H9 (cell line): ENCODE measurements at regions not wholly inside any gene's neighbourhood (a gene's known extent, or its start where the extent isn't known, plus 50 kb on each side); places are given as distances from the start of the nearest gene placed in this dataset.
A peak's percentile ranks its signal among the peaks of the same experiment; 100 is the strongest.

Experiments used
- DNase-seq: peaks from one replicate; pipeline ENCODE4 v3.0.0-alpha.2; 2017
- H2AFZ ChIP-seq: one replicate; pipeline ENCODE4 v1.6.1; 2013; ENCODE audit warnings: mild to moderate bottlenecking, low read length, control low read depth, moderate library complexity
- H2AK5ac ChIP-seq: 2 replicates; pipeline ENCODE4 v1.6.1; 2013; ENCODE audit warnings: low read length, control low read depth, mixed read lengths; ENCODE audit not compliant: insufficient read length
- H2BK120ac ChIP-seq: one replicate; pipeline ENCODE4 v1.6.1; 2013; ENCODE audit warnings: low read depth, mild to moderate bottlenecking, low read length, control low read depth, inconsistent platforms; ENCODE audit not compliant: poor library complexity, severe bottlenecking
- H2BK12ac ChIP-seq: 2 replicates; pipeline ENCODE4 v1.6.1; 2013; ENCODE audit warnings: low read length, control low read depth, mixed read lengths, low read depth; ENCODE audit not compliant: insufficient read length
- H2BK15ac ChIP-seq: 2 replicates; pipeline ENCODE4 v1.6.1; 2013; ENCODE audit warnings: low read depth, low read length, control low read depth
- H2BK20ac ChIP-seq: one replicate; pipeline ENCODE4 v1.6.1; 2013; ENCODE audit warnings: low read depth, mild to moderate bottlenecking, low read length, control low read depth, inconsistent platforms; ENCODE audit not compliant: poor library complexity, severe bottlenecking
- H2BK5ac ChIP-seq: 2 replicates; pipeline ENCODE4 v1.6.1; 2013; ENCODE audit warnings: low read length, control low read depth, mixed read lengths; ENCODE audit not compliant: insufficient read length
- H3K14ac ChIP-seq: 2 replicates; pipeline ENCODE4 v1.6.1; 2013; ENCODE audit warnings: low read length, control low read depth; ENCODE audit not compliant: insufficient read depth
- H3K18ac ChIP-seq: 2 replicates; pipeline ENCODE4 v1.6.1; 2013; ENCODE audit warnings: low read depth, mild to moderate bottlenecking, mixed read lengths, low read length, control low read depth; ENCODE audit not compliant: insufficient read length
- H3K23ac ChIP-seq: 2 replicates; pipeline ENCODE4 v1.6.1; 2013; ENCODE audit warnings: low read length, control low read depth, mixed read lengths, low read depth; ENCODE audit not compliant: insufficient read length
- H3K23me2 ChIP-seq: 2 replicates; pipeline ENCODE4 v1.6.1; 2013; ENCODE audit warnings: low read depth, mild to moderate bottlenecking, mixed read lengths, low read length, control low read depth; ENCODE audit not compliant: insufficient read length, poor library complexity, severe bottlenecking
- H3K27ac ChIP-seq: 2 replicates; pipeline ENCODE4 v1.5.1; 2013; ENCODE audit warnings: low read length, control low read depth, mixed read lengths, low read depth; ENCODE audit not compliant: insufficient read length
- H3K27me3 ChIP-seq: 2 replicates; pipeline ENCODE4 v1.6.1; 2013; ENCODE audit warnings: low read length, control low read depth, inconsistent platforms; ENCODE audit not compliant: insufficient read depth
- H3K4ac ChIP-seq: 2 replicates; pipeline ENCODE4 v1.6.1; 2013; ENCODE audit warnings: low read depth, mild to moderate bottlenecking, control low read depth, inconsistent platforms, low read length, moderate library complexity
- H3K4me1 ChIP-seq: 2 replicates; pipeline ENCODE4 v1.6.1; 2013; ENCODE audit warnings: low read length, control low read depth, inconsistent platforms; ENCODE audit not compliant: insufficient read depth
- H3K4me2 ChIP-seq: 2 replicates; pipeline ENCODE4 v1.6.1; 2013; ENCODE audit warnings: low read length, control low read depth, mixed read lengths; ENCODE audit not compliant: insufficient read length, insufficient read depth
- H3K56ac ChIP-seq: 2 replicates; pipeline ENCODE4 v1.6.1; 2013; ENCODE audit warnings: low read depth, mild to moderate bottlenecking, mixed read lengths, low read length, control low read depth; ENCODE audit not compliant: insufficient read length
- H3K79me1 ChIP-seq: 2 replicates; pipeline ENCODE4 v1.6.1; 2013; ENCODE audit warnings: low read depth, mild to moderate bottlenecking, moderate library complexity, low read length, control low read depth, inconsistent platforms; ENCODE audit not compliant: insufficient read depth, poor library complexity, severe bottlenecking
- H3K79me2 ChIP-seq: 2 replicates; pipeline ENCODE4 v1.6.1; 2013; ENCODE audit warnings: low read length, control low read depth, inconsistent platforms; ENCODE audit not compliant: insufficient read depth
- H3K9ac ChIP-seq: 2 replicates; pipeline ENCODE4 v1.6.1; 2013; ENCODE audit warnings: low read length, control low read depth, mixed read lengths; ENCODE audit not compliant: insufficient read length; ENCODE audit errors: extremely low read depth
- H3K9me3 ChIP-seq: one replicate; pipeline ENCODE4 v1.6.1; 2013; ENCODE audit warnings: low read depth, low read length, inconsistent platforms; ENCODE audit not compliant: control insufficient read depth
- H3T11ph ChIP-seq: one replicate; pipeline ENCODE4 v1.6.1; 2013; ENCODE audit warnings: mild to moderate bottlenecking, low read length, control low read depth, inconsistent platforms
- H4K20me1 ChIP-seq: one replicate; pipeline ENCODE4 v1.6.1; 2013; ENCODE audit not compliant: control insufficient read depth, insufficient read length, insufficient read depth
- H4K5ac ChIP-seq: 2 replicates; pipeline ENCODE4 v1.6.1; 2013; ENCODE audit warnings: low read depth, mild to moderate bottlenecking, mixed read lengths, low read length, control low read depth; ENCODE audit not compliant: insufficient read length
- H4K8ac ChIP-seq: replicated peaks from 2 replicates; pipeline ENCODE4 v1.6.1; 2013; ENCODE audit warnings: low read length, control low read depth, mixed read lengths, low read depth; ENCODE audit not compliant: insufficient read length
- H4K91ac ChIP-seq: 2 replicates; pipeline ENCODE4 v1.6.1; 2013; ENCODE audit warnings: low read depth, mild to moderate bottlenecking, moderate library complexity, mixed read lengths, low read length, control low read depth; ENCODE audit not compliant: insufficient read length
- H3K27ac Mint-ChIP-seq, 3 experiments: 2 replicates in 2 of 3; 3 replicates in 1 of 3; pipeline ENCODE4 v1.8.0; 2020 to 2021; ENCODE audit warnings: mixed read lengths in 3 of 3, mild to moderate bottlenecking in 1 of 3, moderate library complexity in 1 of 3
- H3K27me3 Mint-ChIP-seq: 2 replicates; pipeline ENCODE4 v1.8.0; 2021; ENCODE audit warnings: low read depth, mild to moderate bottlenecking, moderate library complexity, mixed read lengths
- H3K36me3 Mint-ChIP-seq, 3 experiments: 2 replicates in 2 of 3; 3 replicates in 1 of 3; pipeline ENCODE4 v1.8.0; 2020 to 2021; ENCODE audit warnings: low read depth in 3 of 3, mixed read lengths in 3 of 3; ENCODE audit not compliant: insufficient read depth in 1 of 3
- H3K4me1 Mint-ChIP-seq, 2 experiments: 2 replicates each; pipeline ENCODE4 v1.8.0; 2020; ENCODE audit warnings: mixed read lengths in 2 of 2
- H3K4me3 Mint-ChIP-seq, 2 experiments: 2 replicates in 1 of 2; 3 replicates in 1 of 2; pipeline ENCODE4 v1.8.0; 2020 to 2021; ENCODE audit warnings: mild to moderate bottlenecking in 2 of 2, mixed read lengths in 2 of 2, moderate library complexity in 1 of 2
- H3K9me3 Mint-ChIP-seq, 2 experiments: 2 replicates in 1 of 2; 3 replicates in 1 of 2; pipeline ENCODE4 v1.8.0; 2020; ENCODE audit warnings: mild to moderate bottlenecking in 2 of 2, mixed read lengths in 2 of 2, moderate library complexity in 1 of 2
- WGBS: extraction: QIAGEN DNeasy Blood & Tissue Kit; methylation state at CpG from one replicate; pipeline ENCODE4 v1.1.7; 2013; ENCODE audit warnings: missing lambda C conversion rate, low lambda C conversion rate, mixed read lengths; ENCODE audit not compliant: insufficient read length; ENCODE audit errors: extremely low coverage; 5-methylcytosine and 5-hydroxymethylcytosine counted together
- TF ChIP-seq, protein P1 (sequence below): fragments of 200-600 bp; sonication (generic); conservative IDR thresholded peaks from 3 replicates; pipeline ENCODE4 v1.8.0; 2021; ENCODE audit warnings: antibody characterized with exemption, mild to moderate bottlenecking

DNA sequence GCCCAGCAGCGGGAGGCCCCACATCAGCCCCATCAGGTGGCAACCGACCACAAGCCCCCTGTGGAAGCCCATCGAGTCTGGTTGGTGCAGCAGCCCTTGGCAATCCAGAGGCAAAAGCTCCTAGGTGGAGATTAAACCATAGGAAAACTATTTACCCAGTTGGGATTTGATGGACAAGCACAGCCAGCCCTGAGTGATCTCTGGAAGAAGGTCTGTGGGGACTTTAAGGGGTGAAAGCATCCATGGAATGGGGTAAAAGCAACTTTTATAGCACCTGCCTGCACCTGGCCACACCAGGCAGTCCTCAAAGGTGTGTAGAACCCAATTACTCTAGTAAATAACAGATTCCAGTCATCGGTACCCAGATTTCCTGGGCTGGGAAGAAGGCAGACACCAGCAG is 206.3 kb downstream of the IGSF11 start:
- DNase-seq: no peak
- no CpG with 5 or more reads among the region's 4 CpGs for WGBS

More for the DNA sequence above, 206.3 kb downstream of the IGSF11 start:
- Histone ChIP-seq H3K23ac (no peak overlapping the region), H3K9ac (no peak overlapping the region), H3K4me2 (no peak overlapping the region), H4K20me1 (no peaks in the 10 kb centered on the region), H4K91ac (no peak overlapping the region), H4K5ac (no peak overlapping the region), H2BK20ac (no peak overlapping the region), H3K14ac (no peak overlapping the region), H3K27ac (no peak overlapping the region), H2BK12ac (no peak overlapping the region), H3K56ac (no peak overlapping the region), H2AK5ac (no peak overlapping the region), H3K4me1 (no peaks in the 10 kb centered on the region), H3K27me3 (no peaks in the 10 kb centered on the region), H3T11ph (no peak overlapping the region), H3K18ac (no peak overlapping the region), H3K9me3 (no peaks in the 10 kb centered on the region), H2BK5ac (no peak overlapping the region), H3K79me2 (no peaks in the 10 kb centered on the region), H2BK15ac (no peak overlapping the region), H3K79me1 (no peaks in the 10 kb centered on the region), H2AFZ (no peak overlapping the region), H2BK120ac (no peak overlapping the region), H3K4ac (no peak overlapping the region), H3K23me2 (no peaks in the 10 kb centered on the region), H4K8ac (no peak overlapping the region)
- Mint-ChIP-seq H3K4me1 (no peaks in the 10 kb centered on the region), H3K9me3 (peaks cover 0 to 2% of the 10 kb centered on the region in 2 experiments; a peak in 1 of 5 replicates), H3K4me3 (no peak overlapping the region), H3K27me3 (no peaks in the 10 kb centered on the region), H3K36me3 (no peaks in the 10 kb centered on the region), H3K27ac (peak overlapping the region in 1 of 3 experiments; percentile 78; a peak in 1 of 7 replicates)
- TF ChIP-seq, protein P1, sequence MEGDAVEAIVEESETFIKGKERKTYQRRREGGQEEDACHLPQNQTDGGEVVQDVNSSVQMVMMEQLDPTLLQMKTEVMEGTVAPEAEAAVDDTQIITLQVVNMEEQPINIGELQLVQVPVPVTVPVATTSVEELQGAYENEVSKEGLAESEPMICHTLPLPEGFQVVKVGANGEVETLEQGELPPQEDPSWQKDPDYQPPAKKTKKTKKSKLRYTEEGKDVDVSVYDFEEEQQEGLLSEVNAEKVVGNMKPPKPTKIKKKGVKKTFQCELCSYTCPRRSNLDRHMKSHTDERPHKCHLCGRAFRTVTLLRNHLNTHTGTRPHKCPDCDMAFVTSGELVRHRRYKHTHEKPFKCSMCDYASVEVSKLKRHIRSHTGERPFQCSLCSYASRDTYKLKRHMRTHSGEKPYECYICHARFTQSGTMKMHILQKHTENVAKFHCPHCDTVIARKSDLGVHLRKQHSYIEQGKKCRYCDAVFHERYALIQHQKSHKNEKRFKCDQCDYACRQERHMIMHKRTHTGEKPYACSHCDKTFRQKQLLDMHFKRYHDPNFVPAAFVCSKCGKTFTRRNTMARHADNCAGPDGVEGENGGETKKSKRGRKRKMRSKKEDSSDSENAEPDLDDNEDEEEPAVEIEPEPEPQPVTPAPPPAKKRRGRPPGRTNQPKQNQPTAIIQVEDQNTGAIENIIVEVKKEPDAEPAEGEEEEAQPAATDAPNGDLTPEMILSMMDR: no peak
